Cerebellar cortex (tissue), 1 donor: ENCODE measurements at regions not wholly inside any gene's neighbourhood (a gene's known extent, or its start where the extent isn't known, plus 50 kb on each side); places are given as distances from the start of the nearest gene placed in this dataset.
"Not testable (repeated sequence)": the region's sequence is repeated elsewhere in the genome, so short reads cannot be mapped to it uniquely, and the experiment has no call there.

ENCODE experiments used
- DNase-seq: peaks from one replicate; pipeline ENCODE4 v3.0.0-alpha.2; 2015; ENCODE audit warnings: low spot score

GRCh38 chr2:59791004-59791618 lies 762.3 kb downstream of the BCL11A start:
- no peak for DNase-seq

GRCh38 chr2:59790186-59791003 lies 763.1 kb downstream of the BCL11A start:
- no peak for DNase-seq

- DNase-seq, result no peak
Measured at GRCh38 chr2:59789523-59789922, 763.9 kb downstream of the BCL11A start.

- DNase-seq, result no peak
Measured at GRCh38 chr2:59787095-59787494, 766.4 kb downstream of the BCL11A start.

- DNase-seq, result no peak
Measured at GRCh38 chr2:59786684-59787083, 766.8 kb downstream of the BCL11A start.

GRCh38 chr2:59779571-59779970 lies 773.9 kb downstream of the BCL11A start:
- DNase-seq, result no peak

GRCh38 chr2:59777120-59777519 lies 776.3 kb downstream of the BCL11A start:
- no peak for DNase-seq

- DNase-seq, result no peak
Measured at GRCh38 chr2:59776726-59777008, 776.8 kb downstream of the BCL11A start.

GRCh38 chr2:59774821-59775433 lies 778.5 kb downstream of the BCL11A start:
- no peak for DNase-seq

- DNase-seq, result no peak
Measured at GRCh38 chr2:59770651-59771050, 782.8 kb downstream of the BCL11A start.

GRCh38 chr2:59761966-59762365 lies 791.5 kb downstream of the BCL11A start:
- no peak for DNase-seq

GRCh38 chr2:59756150-59756549 lies 797.3 kb downstream of the BCL11A start:
- DNase-seq, result no peak

- no peak for DNase-seq
Measured at GRCh38 chr2:59754011-59754735, 799.3 kb downstream of the BCL11A start.

GRCh38 chr2:59752512-59752911 lies 800.9 kb downstream of the BCL11A start:
- DNase-seq, result no peak

- DNase-seq, result no peak
Measured at GRCh38 chr2:59752071-59752470, 801.4 kb downstream of the BCL11A start.

- DNase-seq, result not testable (repeated sequence)
Measured at GRCh38 chr2:59751214-59751613, 802.2 kb downstream of the BCL11A start.

GRCh38 chr2:59746291-59746690 lies 807.2 kb downstream of the BCL11A start:
- no peak for DNase-seq

- no peak for DNase-seq
Measured at GRCh38 chr2:59745085-59745484, 808.4 kb downstream of the BCL11A start.

- no peak for DNase-seq
Measured at GRCh38 chr2:59744436-59744835, 809.0 kb downstream of the BCL11A start.

GRCh38 chr2:59741840-59742239 lies 811.6 kb downstream of the BCL11A start:
- DNase-seq, result no peak

GRCh38 chr2:59739166-59739565 lies 814.3 kb downstream of the BCL11A start:
- DNase-seq, result no peak

- no peak for DNase-seq
Measured at GRCh38 chr2:59737299-59737698, 816.2 kb downstream of the BCL11A start.

- no peak for DNase-seq
Measured at GRCh38 chr2:59734743-59735142, 818.7 kb downstream of the BCL11A start.
